ENCODE measurements at regions not wholly inside any gene's neighbourhood (a gene's known extent, or its start where the extent isn't known, plus 50 kb on each side); places are given as distances from the start of the nearest gene placed in this dataset.

- peaks cover 22% of the 10 kb centered on the region for H3K27me3 ChIP-seq
- H3K9me3 ChIP-seq: no peaks in the 10 kb centered on the region
- H3K36me3 ChIP-seq: no peaks in the 10 kb centered on the region
- no peak for DNase-seq
- no peak overlapping the region for H3K4me3 ChIP-seq
These were observed 49.9 kb upstream of the NIPBL start for GRCh38 chr5:36826694-36827093.
